Kidney (tissue), 13 donors: ENCODE measurements at regions not wholly inside any gene's neighbourhood (a gene's known extent, or its start where the extent isn't known, plus 50 kb on each side); places are given as distances from the start of the nearest gene placed in this dataset.

Experiments used
- DNase-seq, 5 donors: peaks; one replicate each; pipeline ENCODE4 v3.0.0-alpha.2; 2013 to 2020
- FAIRE-seq: peaks from 2 replicates; lab custom pipeline; 2012; peaks lifted over from hg19 to GRCh38; lab: Jason Lieb, UNC
- H3K27ac ChIP-seq, 2 donors: one replicate each; pipeline ENCODE4 v1.7.0; 2013; ENCODE audit warnings: low read depth in 2 of 2, low read length in 2 of 2, inconsistent platforms in 1 of 2
- H3K27me3 ChIP-seq: one replicate; pipeline ENCODE4 v1.7.1; 2013; ENCODE audit warnings: low read length, inconsistent platforms; ENCODE audit not compliant: control insufficient read depth, insufficient read depth
- H3K36me3 ChIP-seq, 3 donors: one replicate each; pipeline versions ENCODE4 v1.7.0 to v1.7.1; 2013; ENCODE audit warnings: low read length in 3 of 3, control low read depth in 1 of 3, inconsistent platforms in 1 of 3; ENCODE audit not compliant: insufficient read depth in 3 of 3, control insufficient read depth in 2 of 3
- H3K4me1 ChIP-seq, 3 donors: one replicate each; pipeline versions ENCODE4 v1.7.0 to v1.7.1; 2013; ENCODE audit warnings: low read length in 3 of 3, inconsistent platforms in 1 of 3, low read depth in 1 of 3; ENCODE audit not compliant: control insufficient read depth in 2 of 3, insufficient read depth in 2 of 3
- H3K4me3 ChIP-seq, 3 donors: one replicate each; pipeline versions ENCODE4 v1.7.0 to v1.8.1; 2013; ENCODE audit warnings: low read length in 3 of 3, control low read depth in 1 of 3, inconsistent platforms in 1 of 3
- H3K9ac ChIP-seq, 3 donors: one replicate each; pipeline versions ENCODE4 v1.7.0 to v1.7.1; 2013; ENCODE audit warnings: low read length in 3 of 3, control low read depth in 1 of 3, inconsistent platforms in 1 of 3
- H3K9me3 ChIP-seq, 3 donors: one replicate each; pipeline versions ENCODE4 v1.7.0 to v1.7.1; 2013; ENCODE audit warnings: low read length in 3 of 3, control low read depth in 1 of 3, inconsistent platforms in 1 of 3; ENCODE audit not compliant: control insufficient read depth in 2 of 3, insufficient read depth in 1 of 3
- CTCF ChIP-seq: IDR thresholded peaks from 3 replicates; pipeline ENCODE4 v1.5.1; 2012; ENCODE audit warnings: mild to moderate bottlenecking, moderate library complexity, borderline replicate concordance; ENCODE audit not compliant: insufficient read depth; ENCODE audit errors: extremely low read depth
- intact Hi-C: fragments of 100-400 bp; cut with DNase I; formaldehyde crosslinking; loops from one replicate; pipeline ENCODE4 v1.11.1; 2022
- donor health status: control.
- donor health status: control.
- donor health status: control.
- donor health status: control.
- donor health status: control.
- donor health status: DM: yes; HTN: yes; CAD: no.
- donor health status: Normal renal cell carcinoma (clear cell type).

- no peak for TF ChIP-seq CTCF
- DNase-seq, result no peak
- no peaks in the 10 kb centered on the region for H3K4me1 ChIP-seq
- H3K9me3 ChIP-seq, result peaks cover 0 to 10% (median 0%) of the 10 kb centered on the region in 3 donors
- no peaks in the 10 kb centered on the region for H3K36me3 ChIP-seq
- no peaks in the 10 kb centered on the region for H3K27me3 ChIP-seq
- H3K27ac ChIP-seq, result no peak overlapping the region
- FAIRE-seq, result no peak
- no peak overlapping the region for H3K9ac ChIP-seq
- intact Hi-C loops, result no loop called here
- H3K4me3 ChIP-seq, result no peak overlapping the region
These were observed 68.9 kb downstream of the KLF6 start for GRCh38 chr10:3716093-3716492.

DNA sequence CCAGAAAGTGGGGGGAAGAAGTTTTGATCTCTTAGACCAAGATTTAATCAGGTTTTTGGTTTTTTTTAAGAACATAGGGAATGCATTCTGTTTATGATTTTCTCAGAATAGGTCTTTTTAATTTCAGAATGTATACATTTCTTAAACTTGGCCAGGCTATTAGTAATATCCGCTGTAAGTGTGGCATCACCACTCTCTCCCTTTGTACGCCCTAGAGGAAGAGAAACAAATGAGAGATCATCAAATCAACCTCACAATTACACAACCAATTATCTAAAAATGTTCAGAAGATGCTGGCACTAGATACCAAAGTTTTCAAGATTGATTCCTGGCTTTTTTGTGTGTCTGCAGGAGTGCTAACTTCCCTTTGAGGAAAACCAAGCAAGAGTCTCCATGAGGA is 70.0 kb downstream of the KLF6 start:
- no peaks in the 10 kb centered on the region for H3K4me1 ChIP-seq
- no peak overlapping the region for H3K4me3 ChIP-seq
- FAIRE-seq, result no peak
- H3K36me3 ChIP-seq, result no peaks in the 10 kb centered on the region
- DNase-seq, result no peak
- peaks cover 0 to 10% (median 2%) of the 10 kb centered on the region in 3 donors for H3K9me3 ChIP-seq
- no peak for TF ChIP-seq CTCF
- intact Hi-C loops, result no loop called here
- H3K27ac ChIP-seq, result no peak overlapping the region
- H3K9ac ChIP-seq, result no peak overlapping the region
- H3K27me3 ChIP-seq, result no peaks in the 10 kb centered on the region

GRCh38 chr10:3714531-3714930 is 70.5 kb downstream of the KLF6 start:
- Histone ChIP-seq H3K27me3 (no peaks in the 10 kb centered on the region), H3K27ac (no peak overlapping the region), H3K36me3 (no peaks in the 10 kb centered on the region), H3K9ac (no peak overlapping the region), H3K9me3 (peaks cover 0 to 10% (median 2%) of the 10 kb centered on the region in 3 donors), H3K4me1 (no peaks in the 10 kb centered on the region), H3K4me3 (no peak overlapping the region)
- FAIRE-seq (no peak), DNase-seq (no peak)
- no peak for TF ChIP-seq CTCF
- intact Hi-C loops, result no loop called here

- Histone ChIP-seq H3K27ac (no peak overlapping the region), H3K27me3 (no peaks in the 10 kb centered on the region), H3K9ac (no peak overlapping the region), H3K4me1 (no peaks in the 10 kb centered on the region), H3K4me3 (no peak overlapping the region), H3K36me3 (no peaks in the 10 kb centered on the region), H3K9me3 (peaks cover 0 to 10% (median 2%) of the 10 kb centered on the region in 3 donors)
- DNase-seq (no peak), FAIRE-seq (no peak)
- intact Hi-C loops, result no loop called here
- TF ChIP-seq CTCF, result no peak
These were observed 72.3 kb downstream of the KLF6 start for GRCh38 chr10:3712707-3713106.
